ENCODE measurements at regions not wholly inside any gene's neighbourhood (a gene's known extent, or its start where the extent isn't known, plus 50 kb on each side); places are given as distances from the start of the nearest gene placed in this dataset.

- no peak for DNase-seq (ENCODE audit: low read depth in 2 of 2)
These were observed 258.7 kb downstream of the TLE3 start for GRCh38 chr15:69838994-69839393.

DNA sequence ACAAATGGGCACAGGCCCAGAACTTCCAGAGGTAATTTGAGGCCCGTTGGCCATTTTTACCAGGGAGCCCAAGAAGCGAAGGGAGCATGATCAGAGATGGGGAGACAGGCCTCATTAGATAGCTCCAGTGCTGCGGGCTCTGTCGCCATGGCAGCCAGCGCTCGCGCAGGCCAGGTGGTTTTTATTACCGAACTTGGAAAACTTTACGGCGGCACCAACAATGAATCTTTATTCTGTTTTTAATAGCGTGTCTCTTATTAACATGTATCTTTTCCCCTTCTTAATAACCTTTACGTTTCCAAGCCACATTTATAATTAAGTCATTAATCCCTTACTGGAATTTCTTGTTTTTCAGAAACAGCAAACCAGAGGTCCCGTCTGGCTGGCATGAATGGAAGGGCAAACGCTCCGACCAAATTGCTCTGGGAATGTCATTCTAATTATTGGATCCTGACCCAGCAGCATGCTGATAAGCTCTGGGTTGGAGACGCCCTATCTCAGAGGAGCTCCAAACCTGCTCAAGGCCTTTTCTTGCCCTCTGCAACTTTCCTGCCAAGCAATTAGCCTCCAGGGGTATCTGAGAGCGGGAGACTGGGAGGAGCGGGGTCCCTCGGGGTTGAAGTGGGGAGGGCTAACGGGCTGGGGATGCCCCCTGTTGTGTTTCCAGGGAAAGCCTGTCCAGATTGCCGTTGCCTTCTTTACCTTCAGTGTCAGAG lies 256.4 kb downstream of the TLE3 start:
- DNase-seq (ENCODE audit: low read depth in 2 of 2): no peak

- DNase-seq (ENCODE audit: low read depth in 2 of 2): no peak
These were observed 254.9 kb downstream of the TLE3 start for GRCh38 chr15:69842851-69843250.

- no peak for DNase-seq (ENCODE audit: low read depth in 2 of 2)
These were observed 254.3 kb downstream of the TLE3 start for GRCh38 chr15:69843276-69843899.

DNA sequence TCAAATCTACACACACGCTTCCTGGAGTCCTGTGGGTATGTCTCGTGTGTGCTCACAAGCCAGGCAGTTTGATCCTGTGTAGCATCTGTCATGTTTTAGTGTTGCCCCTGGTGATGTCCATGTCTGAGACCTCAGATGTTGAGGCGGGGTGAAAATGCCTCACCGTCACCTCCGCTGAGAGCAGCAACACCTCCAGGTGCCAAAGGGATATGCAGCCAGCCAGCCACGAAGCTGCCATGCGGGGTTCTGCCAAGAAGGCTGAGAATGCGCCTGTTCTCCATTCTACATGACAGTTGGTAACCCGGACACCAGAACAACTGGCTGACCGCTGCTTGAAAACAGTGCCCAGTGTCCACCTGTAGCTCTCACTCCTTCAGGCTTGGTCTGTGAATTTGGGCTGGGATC lies 253.8 kb downstream of the TLE3 start:
- DNase-seq (ENCODE audit: low read depth in 2 of 2): no peak

- no peak for DNase-seq (ENCODE audit: low read depth in 2 of 2)
These were observed 252.6 kb downstream of the TLE3 start for GRCh38 chr15:69845159-69845558.

DNA sequence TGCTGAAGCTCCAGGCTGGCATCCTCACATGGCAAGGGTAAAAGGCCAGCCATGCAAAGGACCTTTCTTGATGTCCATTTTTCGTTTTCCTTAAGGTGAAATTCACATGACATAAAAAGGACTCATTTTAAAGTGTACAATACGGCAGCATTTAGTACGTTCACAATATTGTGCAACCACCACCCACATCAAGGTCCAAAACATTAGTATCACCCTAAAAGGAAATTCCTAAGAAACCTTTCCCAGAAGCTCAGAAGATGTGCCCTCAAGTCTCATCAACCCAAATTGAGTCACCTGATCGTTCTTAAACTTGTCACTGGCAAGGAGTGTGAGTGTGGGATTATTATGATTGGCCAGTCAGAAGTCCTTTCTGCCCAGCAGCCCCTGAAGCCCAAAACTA lies 250.1 kb downstream of the TLE3 start:
- no peak for DNase-seq (ENCODE audit: low read depth in 2 of 2)

- no peak for DNase-seq (ENCODE audit: low read depth in 2 of 2)
These were observed 249.6 kb downstream of the TLE3 start for GRCh38 chr15:69848096-69848495.

GRCh38 chr15:69848551-69849231 lies 249.0 kb downstream of the TLE3 start:
- DNase-seq (ENCODE audit: low read depth in 2 of 2): no peak

DNA sequence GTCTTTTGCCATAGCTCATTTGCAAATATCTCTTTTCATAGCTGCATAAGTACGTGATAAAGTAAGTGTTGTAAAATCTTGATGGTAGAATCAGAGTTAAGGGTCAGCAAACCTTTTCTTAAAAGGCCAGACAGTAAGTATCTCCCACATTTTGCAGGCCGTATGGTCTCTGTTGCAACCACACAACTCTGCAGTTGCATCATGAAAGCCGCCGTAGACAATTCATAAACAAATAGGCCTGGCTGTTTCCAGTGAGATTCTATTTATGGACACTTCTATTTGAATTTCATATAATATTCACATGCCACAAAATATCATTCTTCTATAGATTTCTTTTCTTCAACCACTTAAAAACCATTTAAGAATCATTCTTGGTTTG lies 248.5 kb downstream of the TLE3 start:
- DNase-seq (ENCODE audit: low read depth in 2 of 2): no peak

DNA sequence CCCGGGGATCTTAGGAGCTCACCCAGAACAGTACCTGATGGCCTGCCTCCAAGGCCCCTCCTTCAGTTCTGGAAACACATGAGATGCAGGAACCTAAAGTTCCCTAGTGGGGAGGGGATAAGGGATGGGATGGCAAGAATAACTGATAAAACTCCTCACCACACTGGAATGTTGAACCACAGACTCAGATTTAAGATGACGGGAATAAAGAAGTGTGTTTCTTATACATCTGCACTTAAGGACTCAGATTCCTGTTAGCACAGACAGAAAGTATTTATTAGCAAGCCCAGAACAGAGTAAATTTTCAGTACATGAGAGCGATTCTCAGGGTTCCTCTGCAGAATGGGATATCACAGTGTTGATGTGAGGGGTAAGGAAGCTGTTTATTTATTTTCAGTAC lies 245.2 kb downstream of the TLE3 start:
- DNase-seq (ENCODE audit: low read depth in 2 of 2): no peak

DNA sequence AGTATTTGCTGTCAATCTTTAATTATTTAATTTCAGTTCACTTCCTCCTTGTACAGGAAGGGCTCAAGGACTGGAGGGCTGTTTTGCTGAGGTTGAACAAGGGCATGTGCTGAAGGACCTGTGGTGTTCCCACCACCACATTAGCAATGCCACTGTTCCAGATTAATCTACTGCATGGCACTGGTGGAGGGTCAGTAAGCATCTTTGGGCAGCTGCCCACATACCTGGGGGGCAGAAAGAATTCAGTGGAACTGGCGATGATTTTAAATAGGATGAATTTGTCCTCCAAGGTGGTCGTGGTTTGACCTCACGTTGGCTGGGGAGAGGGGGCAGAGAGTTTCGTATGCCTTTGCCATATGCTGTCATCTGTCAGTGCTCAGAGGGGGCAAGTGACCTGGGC lies 244.8 kb downstream of the TLE3 start:
- DNase-seq (ENCODE audit: low read depth in 2 of 2): no peak

DNA sequence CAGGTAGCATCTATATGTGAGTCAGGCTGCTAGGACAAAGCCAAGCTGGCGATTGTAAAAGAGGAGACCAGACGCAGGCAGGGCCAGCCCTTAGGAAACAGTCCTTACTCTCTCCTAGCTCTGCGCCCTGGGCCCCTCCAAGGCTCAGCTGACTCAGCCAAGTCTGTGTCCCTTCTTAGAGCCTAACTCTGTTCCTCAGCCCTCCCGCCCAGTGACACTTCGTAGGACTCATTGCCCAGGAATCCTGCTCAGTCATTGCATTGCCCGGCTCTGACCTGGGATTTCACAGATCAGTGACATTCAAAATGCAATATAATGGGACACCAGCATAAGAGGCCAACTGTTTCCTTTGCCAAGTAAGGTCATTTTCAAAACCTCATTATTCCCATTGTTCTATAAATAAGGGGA lies 244.2 kb downstream of the TLE3 start:
- no peak for DNase-seq (ENCODE audit: low read depth in 2 of 2)

DNA sequence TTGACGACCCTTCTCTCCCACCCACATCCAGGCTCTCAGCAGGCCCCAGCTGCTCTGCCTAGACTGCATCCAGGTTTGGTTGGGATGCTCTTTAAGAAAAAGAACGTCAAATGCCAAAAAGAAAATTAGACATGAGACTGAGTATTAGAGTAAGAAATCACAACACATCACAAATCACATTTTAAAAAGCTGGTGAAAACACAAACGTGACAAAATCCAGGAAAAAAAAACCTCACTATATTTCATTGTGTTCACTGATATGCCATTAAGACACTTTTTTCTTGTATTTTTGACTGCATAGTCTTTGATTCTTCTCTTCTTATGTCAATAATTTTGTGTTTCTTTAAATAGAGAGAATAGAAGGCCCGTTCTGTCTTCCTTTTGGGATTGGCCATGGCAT lies 243.7 kb downstream of the TLE3 start:
- DNase-seq (ENCODE audit: low read depth in 2 of 2): no peak

GRCh38 chr15:69854521-69855181 lies 243.1 kb downstream of the TLE3 start:
- no peak for DNase-seq (ENCODE audit: low read depth in 2 of 2)

DNA sequence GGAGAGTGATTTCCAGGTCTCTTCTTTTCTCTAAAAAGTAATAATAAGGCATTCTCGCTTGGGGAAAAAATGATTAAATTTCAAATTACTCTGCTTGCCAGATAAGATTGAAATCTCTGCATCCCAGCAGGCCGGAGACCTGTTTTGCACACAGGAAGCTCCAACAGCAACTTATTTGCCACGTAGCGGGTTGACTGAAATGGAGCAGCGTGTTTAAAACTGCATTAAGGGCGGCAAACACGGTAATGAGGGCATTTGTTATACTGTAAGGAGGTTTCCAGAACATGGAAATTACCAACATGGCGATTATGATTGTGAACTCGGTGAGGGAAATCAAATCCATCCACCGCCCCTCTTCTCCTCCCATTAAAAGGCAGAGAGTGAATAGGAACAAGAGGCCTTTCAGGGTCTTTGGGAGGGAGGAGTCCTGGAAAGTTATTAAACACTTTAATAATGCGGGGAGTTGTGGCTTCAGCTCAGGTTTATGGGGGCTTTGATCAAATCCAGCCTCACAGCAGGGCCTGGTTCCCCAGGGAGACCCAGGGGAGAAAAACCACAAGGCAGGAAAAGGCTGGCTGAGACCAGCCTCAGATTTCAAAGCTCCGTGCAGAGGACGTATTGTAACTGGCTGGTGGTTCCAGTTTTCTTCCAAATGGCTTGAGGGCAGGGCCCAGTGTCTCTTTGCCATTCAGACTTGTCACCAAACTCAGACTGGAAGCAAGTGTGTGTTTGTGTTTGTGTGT lies 242.3 kb downstream of the TLE3 start:
- no peak for DNase-seq (ENCODE audit: low read depth in 2 of 2)

DNA sequence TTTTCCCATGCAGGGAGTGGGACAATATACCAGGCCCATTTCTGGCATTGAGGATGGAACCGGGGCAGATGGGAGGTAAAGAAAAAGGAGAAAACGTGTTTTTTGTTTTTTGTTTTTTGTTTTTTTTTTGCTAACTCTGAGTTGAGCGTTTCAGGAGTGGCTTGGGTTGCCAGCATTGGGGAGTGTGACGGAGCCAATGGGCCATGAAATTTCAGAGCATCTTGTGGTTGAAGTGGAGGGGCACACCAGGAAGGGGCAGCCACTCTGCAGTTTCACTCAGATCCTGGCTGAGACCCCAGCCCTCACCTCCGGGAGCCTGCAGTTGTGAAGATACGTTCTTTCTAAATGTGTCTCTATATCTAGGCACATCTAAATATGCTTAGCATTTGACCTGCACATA lies 240.5 kb downstream of the TLE3 start:
- DNase-seq (ENCODE audit: low read depth in 2 of 2): no peak

- no peak for DNase-seq (ENCODE audit: low read depth in 2 of 2)
These were observed 239.9 kb downstream of the TLE3 start for GRCh38 chr15:69857686-69858391.

- DNase-seq (ENCODE audit: low read depth in 2 of 2): no peak
These were observed 239.3 kb downstream of the TLE3 start for GRCh38 chr15:69858456-69858855.

DNA sequence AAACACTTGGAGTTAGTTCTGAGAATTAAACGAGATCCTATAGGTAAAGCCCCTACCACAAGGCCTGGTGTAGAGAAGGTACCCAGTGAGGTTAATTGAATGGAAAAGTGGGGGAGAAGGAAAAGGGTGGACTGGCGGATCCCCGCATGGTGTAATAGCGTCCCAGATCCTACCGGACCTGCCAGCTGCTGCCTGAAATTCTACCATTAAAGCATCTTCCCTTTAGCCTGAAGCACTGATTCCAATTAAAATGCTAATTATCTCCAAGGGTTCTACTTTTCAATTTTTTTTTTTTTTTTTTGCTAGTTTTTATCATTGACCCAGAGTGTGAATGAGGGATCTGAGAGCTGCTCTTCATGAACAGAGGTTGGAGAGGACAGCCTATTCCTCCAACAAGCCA lies 237.9 kb downstream of the TLE3 start:
- DNase-seq (ENCODE audit: low read depth in 2 of 2): no peak

GRCh38 chr15:69860321-69860720 lies 237.4 kb downstream of the TLE3 start:
- no peak for DNase-seq (ENCODE audit: low read depth in 2 of 2)

Data from stimulated activated CD4-positive, alpha-beta T cell treated with anti-CD3 and anti-CD28 coated beads, Interleukin-4, amount 100 ng/mL, for 48 hours (primary cell).